ENCODE measurements at regions not wholly inside any gene's neighbourhood (a gene's known extent, or its start where the extent isn't known, plus 50 kb on each side); places are given as distances from the start of the nearest gene placed in this dataset.

GRCh38 chr2:234324116-234324515 is 172.8 kb downstream of the ARL4C start:
- TF ChIP-seq, protein P1, sequence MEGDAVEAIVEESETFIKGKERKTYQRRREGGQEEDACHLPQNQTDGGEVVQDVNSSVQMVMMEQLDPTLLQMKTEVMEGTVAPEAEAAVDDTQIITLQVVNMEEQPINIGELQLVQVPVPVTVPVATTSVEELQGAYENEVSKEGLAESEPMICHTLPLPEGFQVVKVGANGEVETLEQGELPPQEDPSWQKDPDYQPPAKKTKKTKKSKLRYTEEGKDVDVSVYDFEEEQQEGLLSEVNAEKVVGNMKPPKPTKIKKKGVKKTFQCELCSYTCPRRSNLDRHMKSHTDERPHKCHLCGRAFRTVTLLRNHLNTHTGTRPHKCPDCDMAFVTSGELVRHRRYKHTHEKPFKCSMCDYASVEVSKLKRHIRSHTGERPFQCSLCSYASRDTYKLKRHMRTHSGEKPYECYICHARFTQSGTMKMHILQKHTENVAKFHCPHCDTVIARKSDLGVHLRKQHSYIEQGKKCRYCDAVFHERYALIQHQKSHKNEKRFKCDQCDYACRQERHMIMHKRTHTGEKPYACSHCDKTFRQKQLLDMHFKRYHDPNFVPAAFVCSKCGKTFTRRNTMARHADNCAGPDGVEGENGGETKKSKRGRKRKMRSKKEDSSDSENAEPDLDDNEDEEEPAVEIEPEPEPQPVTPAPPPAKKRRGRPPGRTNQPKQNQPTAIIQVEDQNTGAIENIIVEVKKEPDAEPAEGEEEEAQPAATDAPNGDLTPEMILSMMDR (conservative IDR thresholded peaks at IDR 0.05; ENCODE audit: low read length): no peak
- TF ChIP-seq EZH2phosphoT487 (IDR thresholded peaks at IDR 0.05; ENCODE audit: borderline replicate concordance, low read depth, low read length): no peak
